Immature natural killer cell (primary cell): ENCODE measurements at regions not wholly inside any gene's neighbourhood (a gene's known extent, or its start where the extent isn't known, plus 50 kb on each side); places are given as distances from the start of the nearest gene placed in this dataset.
"Not testable (repeated sequence)": the region's sequence is repeated elsewhere in the genome, so short reads cannot be mapped to it uniquely, and the experiment has no call there.

Source experiments
- DNase-seq, 3 donors: peaks; one replicate each; pipeline ENCODE4 v3.0.0; 2022; ENCODE audit warnings: mixed read lengths in 1 of 3
- H3K27ac Mint-ChIP-seq, 6 donors: one replicate each; pipeline ENCODE4 v1.8.0; 2020; ENCODE audit warnings: mixed read lengths in 6 of 6, mild to moderate bottlenecking in 5 of 6, inconsistent platforms in 4 of 6, moderate library complexity in 3 of 6
- H3K27me3 Mint-ChIP-seq, 3 donors: one replicate each; pipeline ENCODE4 v1.8.0; 2020 to 2021; ENCODE audit warnings: low read depth in 3 of 3, mild to moderate bottlenecking in 3 of 3, mixed read lengths in 3 of 3, moderate library complexity in 3 of 3, inconsistent platforms in 1 of 3
- H3K36me3 Mint-ChIP-seq, 3 donors: one replicate each; pipeline ENCODE4 v1.8.0; 2020; ENCODE audit warnings: mixed read lengths in 3 of 3, inconsistent platforms in 2 of 3, mild to moderate bottlenecking in 2 of 3
- H3K4me1 Mint-ChIP-seq, 2 donors: one replicate each; pipeline ENCODE4 v1.8.0; 2020; ENCODE audit warnings: inconsistent platforms in 2 of 2, mild to moderate bottlenecking in 2 of 2, mixed read lengths in 2 of 2, moderate library complexity in 1 of 2
- H3K4me3 Mint-ChIP-seq, 5 donors: one replicate each; pipeline ENCODE4 v1.8.0; 2020; ENCODE audit warnings: mild to moderate bottlenecking in 5 of 5, mixed read lengths in 5 of 5, inconsistent platforms in 3 of 5, moderate library complexity in 3 of 5
- H3K9me3 Mint-ChIP-seq, 6 donors: one replicate each; pipeline ENCODE4 v1.8.0; 2020; ENCODE audit warnings: mild to moderate bottlenecking in 6 of 6, mixed read lengths in 6 of 6, inconsistent platforms in 4 of 6, moderate library complexity in 3 of 6

DNA sequence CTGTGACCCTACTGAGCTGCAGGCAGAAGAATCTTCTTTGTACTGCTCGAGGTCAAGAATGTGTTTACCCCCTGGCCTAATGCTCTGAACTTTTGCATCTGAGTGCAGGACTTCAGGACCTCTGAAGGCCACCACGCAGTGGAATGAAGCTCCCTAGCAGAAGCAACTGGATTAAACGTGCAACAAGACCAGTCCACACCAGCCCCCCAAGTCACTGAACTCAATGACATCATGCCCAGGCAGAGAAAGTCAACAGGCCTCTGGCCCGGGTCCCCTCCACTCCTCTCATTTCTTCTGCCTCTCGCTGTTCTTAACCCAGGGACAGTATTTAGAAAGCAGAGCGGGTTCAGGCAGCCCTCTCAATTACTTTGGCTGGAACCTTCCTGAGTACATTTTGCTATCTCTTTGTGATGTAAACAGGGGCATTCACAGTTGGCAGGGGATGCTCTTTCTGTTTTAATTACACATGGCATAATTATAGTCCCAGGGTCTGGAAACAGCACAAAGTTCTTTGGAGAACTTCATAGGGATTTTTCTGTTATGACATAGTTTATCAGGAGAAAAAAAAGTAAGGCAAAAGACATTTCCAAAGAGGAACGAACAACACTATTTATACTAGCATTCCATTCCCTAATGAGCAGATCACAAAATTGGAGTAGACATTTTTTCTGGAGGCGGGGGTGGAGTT, 108.2 kb upstream of the SPATA31D4 start:
- peak overlapping the region in 2 of 6 donors; percentile 8 to 63 for H3K27ac Mint-ChIP-seq
- peak overlapping the region in 1 of 5 donors; percentile 11 for H3K4me3 Mint-ChIP-seq
- H3K36me3 Mint-ChIP-seq: peaks cover 0 to 3% (median 0%) of the 10 kb centered on the region in 3 donors
- H3K4me1 Mint-ChIP-seq: peaks cover 46 to 66% of the 10 kb centered on the region in 2 donors
- H3K9me3 Mint-ChIP-seq: no peaks in the 10 kb centered on the region
- no peak for DNase-seq
- H3K27me3 Mint-ChIP-seq: peaks cover 0 to 3% (median 0%) of the 10 kb centered on the region in 3 donors

DNA sequence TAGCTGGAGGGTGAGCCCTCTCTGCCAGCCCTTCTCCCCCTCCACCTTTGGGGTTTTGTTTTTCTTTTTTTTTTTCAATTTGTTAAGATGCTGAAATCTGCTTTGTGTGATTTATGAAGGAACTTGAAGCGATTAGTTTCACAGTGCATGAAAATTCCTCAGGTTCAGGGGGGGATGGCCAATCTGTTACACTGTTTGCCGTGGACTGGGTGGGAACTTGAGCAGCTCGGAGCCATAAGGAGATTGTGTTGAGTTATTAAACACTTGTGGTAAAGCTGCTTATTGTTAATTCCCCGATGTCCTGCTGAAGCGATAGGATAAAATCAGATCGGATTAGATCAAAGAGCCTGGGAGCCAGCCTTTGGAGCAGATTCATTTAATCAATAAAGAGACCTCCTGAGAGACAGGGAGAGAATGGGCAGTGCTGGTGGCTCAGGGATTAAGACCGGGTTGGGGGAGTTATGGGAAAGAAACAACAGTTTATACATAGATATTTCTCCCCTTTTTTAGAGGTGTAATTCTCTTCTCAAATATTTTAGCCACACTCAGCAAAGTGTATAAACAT, 105.8 kb upstream of the SPATA31D4 start:
- Mint-ChIP-seq H3K9me3 (no peaks in the 10 kb centered on the region), H3K27me3 (peaks cover 0 to 3% (median 2%) of the 10 kb centered on the region in 3 donors), H3K36me3 (no peaks in the 10 kb centered on the region), H3K4me3 (peak overlapping the region in 2 of 5 donors; percentile 48 to 53), H3K4me1 (peaks cover 36 to 50% of the 10 kb centered on the region in 2 donors), H3K27ac (no peak overlapping the region)
- no peak for DNase-seq

DNA sequence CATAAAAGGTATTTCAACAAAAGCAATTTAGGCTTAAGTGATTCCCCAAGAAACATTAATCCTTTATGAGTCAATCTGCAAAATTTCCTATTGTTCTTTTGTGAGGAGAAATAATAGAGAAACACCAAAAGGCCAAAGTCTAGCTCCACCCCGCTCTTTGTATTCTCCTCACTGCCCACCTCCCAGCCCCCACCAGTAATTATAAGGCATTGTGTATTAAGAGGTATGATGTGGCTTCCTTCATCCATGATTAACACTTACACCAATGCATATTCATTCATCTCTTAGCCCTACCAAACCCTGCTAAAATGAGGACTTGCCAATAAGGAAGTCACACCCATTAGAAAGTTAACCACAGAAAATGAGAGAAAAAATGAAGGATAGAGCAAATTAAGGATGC, 105.3 kb upstream of the SPATA31D4 start:
- H3K36me3 Mint-ChIP-seq: no peaks in the 10 kb centered on the region
- H3K4me1 Mint-ChIP-seq: peaks cover 40 to 56% of the 10 kb centered on the region in 2 donors
- peak overlapping the region in 1 of 5 donors; percentile 53 for H3K4me3 Mint-ChIP-seq
- H3K27me3 Mint-ChIP-seq: peaks cover 0 to 3% (median 2%) of the 10 kb centered on the region in 3 donors
- H3K9me3 Mint-ChIP-seq: no peaks in the 10 kb centered on the region
- no peak for DNase-seq
- no peak overlapping the region for H3K27ac Mint-ChIP-seq

DNA sequence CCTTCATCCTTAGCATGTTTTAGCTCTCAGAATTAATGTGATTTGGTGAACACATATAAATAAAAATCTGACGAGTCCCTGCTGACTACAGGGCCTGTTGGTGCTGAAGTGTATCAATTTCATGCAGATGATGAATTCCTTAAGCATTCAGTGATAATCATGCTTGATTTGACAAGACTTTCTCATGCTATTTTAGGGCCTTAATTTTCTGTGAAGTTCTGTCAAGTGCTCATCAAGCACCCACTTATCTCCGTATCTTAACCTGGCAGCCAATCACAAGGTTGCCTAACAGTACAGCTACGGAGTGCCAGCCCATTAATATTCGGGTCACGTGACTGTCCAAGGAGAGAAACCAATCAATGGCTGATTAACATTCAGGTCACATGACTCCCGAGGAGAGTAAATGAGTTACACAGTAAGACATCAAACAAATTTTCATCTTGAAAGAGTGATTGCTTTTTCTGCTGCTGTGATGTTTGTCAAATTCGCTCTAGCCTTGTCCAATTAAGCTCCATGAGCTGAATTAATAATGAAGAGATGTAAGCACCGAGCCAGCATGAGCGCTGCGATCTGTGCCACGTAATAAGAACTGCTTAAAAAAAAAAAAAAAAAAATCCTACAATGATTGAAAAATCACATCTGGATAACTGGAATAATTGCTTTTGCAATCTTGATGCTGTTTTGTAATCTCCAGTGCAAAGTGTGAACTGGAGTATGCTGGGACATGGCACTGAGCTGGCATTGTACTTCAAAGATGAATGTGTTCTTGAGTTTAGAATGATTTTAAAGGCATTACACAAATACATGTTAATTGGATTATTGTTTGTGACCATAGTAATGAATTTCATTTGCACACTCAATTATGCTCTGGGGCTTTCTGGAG, 104.3 kb upstream of the SPATA31D4 start:
- peaks cover 43 to 56% of the 10 kb centered on the region in 2 donors for H3K4me1 Mint-ChIP-seq
- H3K9me3 Mint-ChIP-seq: no peaks in the 10 kb centered on the region
- H3K27ac Mint-ChIP-seq: no peak overlapping the region
- no peak for DNase-seq
- H3K27me3 Mint-ChIP-seq: peaks cover 0 to 3% (median 2%) of the 10 kb centered on the region in 3 donors
- no peaks in the 10 kb centered on the region for H3K36me3 Mint-ChIP-seq
- H3K4me3 Mint-ChIP-seq: no peak overlapping the region

DNA sequence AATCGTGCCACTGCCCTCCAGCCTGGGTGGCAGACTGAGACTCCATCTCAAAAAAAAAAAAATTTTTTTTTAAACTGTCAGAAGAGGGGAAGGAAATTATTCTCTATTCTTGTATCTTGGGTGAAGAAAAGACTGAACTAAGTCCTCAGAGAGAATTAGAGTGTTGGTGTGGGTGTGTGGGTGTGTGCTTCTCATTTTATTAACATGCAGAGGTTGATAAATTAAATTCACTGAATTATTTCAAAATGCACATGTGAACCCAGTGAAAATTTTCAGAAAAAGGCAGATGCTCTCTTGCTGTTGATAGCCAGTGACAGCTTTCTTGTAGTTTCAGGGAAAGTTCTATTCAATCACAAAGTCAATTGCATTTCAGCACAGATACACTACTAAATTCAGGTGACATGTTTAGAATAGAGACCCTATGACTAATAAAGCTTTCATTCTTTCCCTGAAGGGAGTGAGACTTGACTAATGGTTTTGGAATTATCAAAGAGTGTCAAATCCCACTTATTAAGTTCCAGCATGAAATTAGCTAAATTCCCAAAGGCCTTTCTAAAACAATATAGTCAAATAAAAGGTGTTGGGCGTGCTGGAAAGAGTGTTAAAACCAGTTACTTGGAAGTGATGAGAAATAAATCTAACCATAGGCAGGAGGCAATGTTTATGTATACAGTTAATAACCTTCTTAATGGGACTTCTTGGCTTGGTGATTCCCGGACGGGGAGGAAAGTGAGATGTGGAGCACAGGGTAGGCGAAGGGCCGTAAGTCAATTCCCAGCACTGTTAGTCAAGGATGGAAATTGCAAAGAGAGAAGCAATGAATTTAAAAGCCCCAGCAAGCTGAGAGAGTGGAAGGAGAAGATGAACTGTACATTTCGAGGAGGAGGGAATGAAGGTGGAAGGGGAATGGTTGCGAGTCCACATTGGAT, 103.2 kb upstream of the SPATA31D4 start:
- Mint-ChIP-seq H3K27ac (no peak overlapping the region), H3K36me3 (no peaks in the 10 kb centered on the region), H3K27me3 (peaks cover 0 to 5% (median 2%) of the 10 kb centered on the region in 3 donors), H3K4me3 (no peak overlapping the region), H3K4me1 (peaks cover 35 to 44% of the 10 kb centered on the region in 2 donors), H3K9me3 (no peaks in the 10 kb centered on the region)
- no peak for DNase-seq

DNA sequence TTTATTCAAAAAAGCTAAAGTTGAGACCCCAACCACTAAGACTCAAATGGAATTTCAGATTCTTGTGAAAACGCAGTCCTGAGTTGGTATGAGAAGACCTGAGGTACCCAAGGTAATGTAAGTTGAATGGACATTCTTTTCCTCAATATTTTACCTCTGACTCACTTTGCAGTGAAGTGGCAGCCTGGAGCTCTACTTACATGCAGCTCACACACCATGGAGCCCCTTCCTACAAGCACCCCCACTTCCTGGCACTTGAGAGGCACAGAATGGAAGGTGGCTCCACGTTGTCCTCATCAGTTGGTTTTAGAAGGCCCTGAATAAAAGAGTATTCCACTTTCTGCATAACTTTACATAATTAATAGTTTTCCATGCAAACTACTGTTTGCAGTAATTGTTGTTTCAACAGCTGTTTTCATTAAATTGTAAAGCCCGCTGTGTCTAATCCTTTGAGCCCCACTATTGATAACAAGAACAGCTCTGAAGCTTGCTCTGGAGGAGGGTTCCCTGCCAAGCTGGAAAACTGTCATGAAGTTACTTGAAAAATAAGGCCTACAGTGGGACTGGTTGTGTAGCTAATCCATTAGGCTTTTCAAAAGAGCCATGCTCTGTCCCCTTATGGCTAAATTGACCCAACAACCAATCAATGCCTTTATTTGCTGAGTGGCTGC, 102.2 kb upstream of the SPATA31D4 start:
- Mint-ChIP-seq H3K36me3 (no peaks in the 10 kb centered on the region), H3K27me3 (peaks cover 0 to 5% (median 2%) of the 10 kb centered on the region in 3 donors), H3K4me3 (no peak overlapping the region), H3K4me1 (peaks cover 27 to 35% of the 10 kb centered on the region in 2 donors), H3K9me3 (no peaks in the 10 kb centered on the region), H3K27ac (no peak overlapping the region)
- no peak for DNase-seq

DNA sequence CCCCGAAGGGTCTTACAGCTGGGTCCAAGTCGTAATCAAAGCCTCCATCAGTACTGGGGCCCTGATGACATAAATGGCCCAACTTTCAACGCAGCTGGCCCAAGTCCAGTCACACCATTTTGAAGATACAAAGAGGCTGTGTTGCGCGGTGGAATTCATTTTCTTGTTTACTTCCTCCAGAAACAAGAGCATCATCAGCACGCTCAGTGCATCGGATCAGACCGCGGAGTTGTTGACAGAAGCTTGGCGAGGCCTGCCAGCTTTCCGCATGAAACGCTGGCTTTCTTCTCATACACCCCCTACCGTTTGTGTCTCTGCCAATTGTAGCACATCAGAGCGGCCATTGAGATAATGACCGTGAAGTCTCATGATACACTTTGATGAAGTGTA, 101.7 kb upstream of the SPATA31D4 start:
- H3K36me3 Mint-ChIP-seq: peaks cover 0 to 3% (median 0%) of the 10 kb centered on the region in 3 donors
- H3K9me3 Mint-ChIP-seq: no peaks in the 10 kb centered on the region
- peaks cover 23 to 31% of the 10 kb centered on the region in 2 donors for H3K4me1 Mint-ChIP-seq
- H3K27ac Mint-ChIP-seq: no peak overlapping the region
- peaks cover 0 to 5% (median 2%) of the 10 kb centered on the region in 3 donors for H3K27me3 Mint-ChIP-seq
- H3K4me3 Mint-ChIP-seq: no peak overlapping the region
- DNase-seq: no peak

DNA sequence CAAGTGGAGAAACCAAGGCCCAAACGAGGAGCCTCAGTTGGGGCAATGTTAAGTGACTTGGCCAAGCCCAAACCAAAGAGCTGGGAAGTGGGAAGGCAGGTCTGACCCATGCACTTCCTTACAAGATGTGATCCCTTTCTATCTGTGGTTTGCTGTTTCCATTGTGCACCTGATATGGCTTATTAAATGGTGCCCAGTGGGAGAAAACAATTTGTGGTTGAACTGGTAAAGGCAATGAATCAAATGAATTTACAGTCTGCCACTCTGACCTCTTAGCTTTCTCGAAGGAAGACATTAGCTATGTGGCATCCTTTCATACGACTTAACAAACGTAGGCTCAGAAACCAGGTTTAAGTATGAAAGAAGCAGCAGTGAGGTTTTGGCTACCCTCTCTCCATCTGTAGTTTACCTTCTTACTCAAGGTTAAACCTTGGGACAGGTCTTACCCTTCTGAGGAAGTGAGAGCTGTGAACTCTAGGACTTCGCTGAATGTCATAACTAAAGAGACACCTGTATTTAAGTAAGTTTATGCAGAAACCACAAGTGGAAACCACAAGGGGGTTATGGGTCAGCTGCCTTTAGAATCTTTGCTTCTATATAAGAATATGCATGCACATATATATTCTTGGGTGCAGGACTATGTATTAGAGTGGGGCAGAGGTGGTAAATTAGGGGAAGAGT, 100.5 kb upstream of the SPATA31D4 start:
- Mint-ChIP-seq H3K4me1 (peaks cover 15 to 24% of the 10 kb centered on the region in 2 donors), H3K4me3 (no peak overlapping the region), H3K9me3 (no peaks in the 10 kb centered on the region), H3K36me3 (peaks cover 0 to 3% (median 0%) of the 10 kb centered on the region in 3 donors), H3K27ac (no peak overlapping the region), H3K27me3 (peaks cover 0 to 2% (median 2%) of the 10 kb centered on the region in 3 donors)
- DNase-seq: no peak

DNA sequence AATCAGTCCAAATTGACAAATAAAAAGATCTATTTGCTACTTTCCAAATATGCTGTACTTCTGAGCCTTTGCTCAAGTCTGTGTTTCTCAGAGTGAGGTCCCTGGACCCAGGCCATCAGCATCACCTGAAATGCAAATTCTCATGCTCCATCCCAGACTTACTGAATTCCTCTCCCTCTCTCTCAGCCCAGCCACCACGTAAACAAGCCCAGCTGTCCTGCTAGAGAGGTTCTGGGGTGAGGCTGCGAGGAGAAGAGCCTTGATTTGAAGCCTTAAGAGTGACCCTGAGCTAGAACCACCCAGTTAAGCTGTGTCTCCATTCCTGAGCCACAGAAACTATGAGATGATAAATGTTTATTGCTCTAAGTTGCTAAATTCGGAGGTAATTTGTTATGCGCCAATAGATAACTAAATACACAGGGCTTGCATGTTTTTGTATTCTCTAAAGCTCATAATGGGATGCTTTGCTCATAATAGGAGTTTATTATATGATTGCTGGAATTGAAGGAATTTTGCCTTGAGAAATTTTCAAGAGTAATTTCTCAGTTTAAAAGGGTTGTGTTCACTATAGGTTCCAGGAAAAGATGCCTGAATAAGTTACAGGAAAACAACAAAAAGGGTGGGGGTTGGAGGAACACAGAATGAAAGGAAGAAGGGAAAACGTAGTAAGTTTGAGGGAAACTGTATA, 98.9 kb upstream of the SPATA31D4 start:
- Mint-ChIP-seq H3K36me3 (peaks cover 0 to 3% (median 0%) of the 10 kb centered on the region in 3 donors), H3K4me1 (peaks cover 10 to 18% of the 10 kb centered on the region in 2 donors), H3K9me3 (no peaks in the 10 kb centered on the region), H3K27me3 (peaks cover 0 to 4% (median 2%) of the 10 kb centered on the region in 3 donors), H3K4me3 (no peak overlapping the region), H3K27ac (no peak overlapping the region)
- no peak for DNase-seq

DNA sequence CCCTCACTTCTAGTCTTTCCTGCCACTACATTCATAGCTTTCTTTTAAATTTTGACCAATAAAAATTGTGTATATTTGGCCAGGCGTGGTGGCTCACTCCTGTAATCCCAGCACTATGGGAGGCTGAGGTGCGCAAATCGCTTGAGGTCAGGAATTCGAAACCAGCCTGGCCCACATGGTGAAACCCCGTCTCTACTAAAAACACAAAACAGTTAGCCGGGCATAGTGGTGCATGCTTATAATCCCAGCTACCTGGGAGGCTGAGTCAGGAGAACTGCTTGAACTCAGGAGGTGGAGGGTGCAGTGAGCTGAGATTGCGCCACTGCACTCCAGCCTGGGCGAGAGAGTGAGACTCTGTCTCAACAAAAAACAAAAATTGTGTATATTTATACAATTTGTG, 97.8 kb upstream of the SPATA31D4 start:
- not testable (repeated sequence) for H3K4me3 Mint-ChIP-seq, DNase-seq, H3K27me3 Mint-ChIP-seq, H3K9me3 Mint-ChIP-seq, H3K27ac Mint-ChIP-seq, H3K36me3 Mint-ChIP-seq
- peaks cover 10 to 22% of the 10 kb centered on the region in 2 donors for H3K4me1 Mint-ChIP-seq

DNA sequence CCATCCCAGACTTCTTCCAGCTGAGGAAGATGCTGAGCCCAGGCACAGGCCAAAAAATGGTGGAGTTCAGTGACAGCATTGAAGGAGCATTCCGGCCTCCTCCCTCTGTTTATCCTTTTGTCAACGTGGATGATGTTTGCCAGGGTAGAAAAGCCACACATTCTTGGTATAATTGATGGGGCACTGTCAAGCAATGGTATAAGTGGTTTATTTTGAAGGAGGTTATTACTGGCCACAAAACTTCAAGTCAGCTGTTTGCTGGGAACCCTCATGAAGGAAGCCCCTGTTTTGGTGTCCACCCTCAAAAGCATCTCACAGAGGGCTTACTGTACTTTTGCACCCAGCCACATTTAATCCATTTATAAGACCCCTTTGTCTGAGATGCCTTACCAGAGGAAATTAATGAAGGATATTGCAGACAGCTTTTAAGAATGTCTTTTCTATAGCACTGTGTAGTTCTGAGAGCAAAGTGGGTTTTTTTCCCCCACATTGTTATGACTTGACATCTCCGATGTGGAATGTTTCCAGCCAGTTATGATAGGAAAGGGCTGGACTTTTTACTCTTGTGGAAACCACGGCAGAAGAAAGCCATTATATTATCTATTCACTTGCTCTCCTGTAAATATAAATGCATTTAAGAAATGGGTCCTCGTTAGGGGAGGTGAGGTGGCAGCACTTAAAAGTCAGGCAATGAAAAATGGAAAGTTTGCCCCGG, 95.5 kb upstream of the SPATA31D4 start:
- no peak overlapping the region for H3K4me3 Mint-ChIP-seq
- H3K4me1 Mint-ChIP-seq: peaks cover 9 to 18% of the 10 kb centered on the region in 2 donors
- no peak for DNase-seq
- H3K27ac Mint-ChIP-seq: no peak overlapping the region
- peaks cover 4% of the 10 kb centered on the region in 3 donors for H3K27me3 Mint-ChIP-seq
- H3K9me3 Mint-ChIP-seq: no peaks in the 10 kb centered on the region
- H3K36me3 Mint-ChIP-seq: peaks cover 0 to 3% (median 0%) of the 10 kb centered on the region in 3 donors
